Uterus (tissue), 3 donors: ENCODE measurements at regions not wholly inside any gene's neighbourhood (a gene's known extent, or its start where the extent isn't known, plus 50 kb on each side); places are given as distances from the start of the nearest gene placed in this dataset.

Experiments used
- DNase-seq, 2 donors: peaks; one replicate each; pipeline ENCODE4 v3.0.0-alpha.2; 2019 to 2020
- H3K27ac ChIP-seq, 2 donors: fragments of 200-600 bp; sonication (generic); 1 replicate in 1 of 2; 2 replicates in 1 of 2; pipeline ENCODE4 v1.5.1; 2016 to 2018
- H3K27me3 ChIP-seq, 2 donors: fragments of 200-600 bp; sonication (generic); one replicate each; pipeline ENCODE4 v1.5.1; 2018 to 2019; ENCODE audit warnings: control low read depth in 1 of 2
- H3K36me3 ChIP-seq, 2 donors: fragments of 200-600 bp; sonication (generic); one replicate each; pipeline ENCODE4 v1.5.1; 2019; ENCODE audit warnings: control low read depth in 1 of 2
- H3K4me1 ChIP-seq, 2 donors: fragments of 200-600 bp; sonication (generic); one replicate each; pipeline ENCODE4 v1.5.1; 2018 to 2019; ENCODE audit warnings: control low read depth in 1 of 2
- H3K4me3 ChIP-seq, 2 donors: fragments of 200-600 bp; sonication (generic); 1 replicate in 1 of 2; 2 replicates in 1 of 2; pipeline ENCODE4 v1.5.1; 2018 to 2019; ENCODE audit warnings: mild to moderate bottlenecking in 1 of 2
- H3K9me3 ChIP-seq, 2 donors: fragments of 200-600 bp; sonication (generic); one replicate each; pipeline ENCODE4 v1.5.1; 2019; ENCODE audit warnings: control low read depth in 1 of 2
- CTCF ChIP-seq, 4 experiments: fragments of 200-600 bp in 2 of 4; fragments of 450-650 bp in 2 of 4; sonication (generic) in 2 of 4; IDR thresholded peaks; one replicate each; pipeline ENCODE4 v1.5.1; 2016 to 2019; ENCODE audit warnings: antibody characterized with exemption in 4 of 4, mild to moderate bottlenecking in 2 of 4, moderate library complexity in 1 of 4
- POLR2A ChIP-seq, 2 donors: fragments of 450-650 bp; IDR thresholded peaks; one replicate each; pipeline ENCODE4 v1.6.1; 2016; ENCODE audit warnings: antibody characterized with exemption in 2 of 2, mild to moderate bottlenecking in 1 of 2, moderate library complexity in 1 of 2
- intact Hi-C: fragments of 100-400 bp; cut with DNase I; formaldehyde crosslinking; loops from one replicate; pipeline ENCODE4 v1.15.1; 2023; ENCODE audit warnings: low total_unique reads
- donor health status: DM: yes; HTN: yes; CAD: no.

GRCh38 chr17:55661256-55661758, 61.4 kb downstream of the TMEM100 start:
- no peak for TF ChIP-seq POLR2A (IDR thresholded peaks at IDR 0.05)
- no peak for TF ChIP-seq CTCF (IDR thresholded peaks at IDR 0.05)
- Histone ChIP-seq H3K36me3 (no peaks in the 10 kb centered on the region), H3K9me3 (no peaks in the 10 kb centered on the region), H3K27me3 (no peaks in the 10 kb centered on the region), H3K4me1 (no peaks in the 10 kb centered on the region), H3K27ac (peak overlapping the region; percentile 14 to 62), H3K4me3 (no peak overlapping the region)
- DNase-seq, result no peak
- intact Hi-C loops, result no loop called here

GRCh38 chr17:55660178-55660886, 62.3 kb downstream of the TMEM100 start:
- TF ChIP-seq POLR2A (IDR thresholded peaks at IDR 0.05), result no peak
- intact Hi-C loops, result no loop called here
- H3K4me3 ChIP-seq, result no peak overlapping the region
- H3K4me1 ChIP-seq, result no peaks in the 10 kb centered on the region
- H3K27ac ChIP-seq, result peak overlapping the region; percentile 14 to 62
- H3K36me3 ChIP-seq, result no peaks in the 10 kb centered on the region
- no peaks in the 10 kb centered on the region for H3K27me3 ChIP-seq
- DNase-seq, result peak; percentile 20 to 57
- no peaks in the 10 kb centered on the region for H3K9me3 ChIP-seq

- TF ChIP-seq CTCF (IDR thresholded peaks at IDR 0.05) (no peak), POLR2A (IDR thresholded peaks at IDR 0.05) (no peak)
- Histone ChIP-seq H3K27me3 (no peaks in the 10 kb centered on the region), H3K4me1 (no peaks in the 10 kb centered on the region), H3K9me3 (no peaks in the 10 kb centered on the region), H3K36me3 (no peaks in the 10 kb centered on the region), H3K4me3 (no peak overlapping the region), H3K27ac (peak overlapping the region in 1 of 2 donors; percentile 62)
- DNase-seq, result no peak
- intact Hi-C loops, result no loop called here
These were observed 63.0 kb downstream of the TMEM100 start for GRCh38 chr17:55659661-55660060.

- DNase-seq, result no peak
- Histone ChIP-seq H3K27me3 (no peaks in the 10 kb centered on the region), H3K36me3 (no peaks in the 10 kb centered on the region), H3K4me3 (no peak overlapping the region), H3K9me3 (no peaks in the 10 kb centered on the region), H3K4me1 (no peaks in the 10 kb centered on the region), H3K27ac (no peak overlapping the region)
- intact Hi-C loops, result no loop called here
- no peak for TF ChIP-seq CTCF (IDR thresholded peaks at IDR 0.05)
- no peak for TF ChIP-seq POLR2A (IDR thresholded peaks at IDR 0.05)
These were observed 66.9 kb downstream of the TMEM100 start for GRCh38 chr17:55655777-55656176.

- Histone ChIP-seq H3K9me3 (no peaks in the 10 kb centered on the region), H3K36me3 (no peaks in the 10 kb centered on the region), H3K4me3 (no peak overlapping the region), H3K4me1 (no peaks in the 10 kb centered on the region), H3K27me3 (no peaks in the 10 kb centered on the region), H3K27ac (no peak overlapping the region)
- intact Hi-C loops, result no loop called here
- no peak for DNase-seq
- TF ChIP-seq POLR2A (IDR thresholded peaks at IDR 0.05) (no peak), CTCF (IDR thresholded peaks at IDR 0.05) (no peak)
These were observed 67.8 kb downstream of the TMEM100 start for GRCh38 chr17:55654821-55655220.
